HEK293 (cell line): ENCODE measurements at regions not wholly inside any gene's neighbourhood (a gene's known extent, or its start where the extent isn't known, plus 50 kb on each side); places are given as distances from the start of the nearest gene placed in this dataset.

Source experiments
- CTCF ChIA-PET: fragments of 350-600 bp; formaldehyde crosslinking; extraction: SDS; loops from one replicate; lab custom pipeline; 2021; ENCODE audit warnings: antibody characterized with exemption; lab: Yijun Ruan, JAX
- POLR2A ChIA-PET: fragments of 300-600 bp; formaldehyde crosslinking; extraction: SDS; loops from one replicate; lab custom pipeline; 2020; ENCODE audit warnings: antibody characterized with exemption, inconsistent platforms; lab: Yijun Ruan, JAX
- H3K27ac ChIP-seq: fragments of 200-500 bp; sonication (Bioruptor generic); 2 replicates; pipeline ENCODE4 v1.5.1; 2014; ENCODE audit warnings: low read depth, low read length, control low read depth, inconsistent platforms; ENCODE audit errors: extremely low read depth
- H3K36me3 ChIP-seq, 2 experiments: fragments of 200-500 bp in 1 of 2; sonication (Bioruptor generic) in 1 of 2; 1 replicate in 1 of 2; 2 replicates in 1 of 2; pipeline ENCODE4 v1.5.1; 2014 to 2017; ENCODE audit warnings: inconsistent platforms in 2 of 2, low read length in 2 of 2; ENCODE audit not compliant: control insufficient read depth in 2 of 2, insufficient read depth in 1 of 2
- H3K4me1 ChIP-seq: fragments of 200-500 bp; sonication (Bioruptor generic); 2 replicates; pipeline ENCODE4 v1.5.1; 2014; ENCODE audit warnings: mild to moderate bottlenecking, low read length, inconsistent platforms; ENCODE audit not compliant: control insufficient read depth, insufficient read depth
- H3K4me3 ChIP-seq: 2 replicates; pipeline ENCODE4 v1.5.1; 2011; ENCODE audit warnings: low read depth, mild to moderate bottlenecking, control low read depth, low read length, moderate library complexity
- H3K9me3 ChIP-seq: fragments of 200-500 bp; sonication (Bioruptor generic); 2 replicates; pipeline ENCODE4 v1.5.1; 2014; ENCODE audit warnings: low read depth, low read length, inconsistent platforms; ENCODE audit not compliant: control insufficient read depth, insufficient read depth
- BCL11A ChIP-seq: fragments of 450-650 bp; formaldehyde crosslinking; IDR thresholded peaks from 2 replicates; pipeline ENCODE4 v1.5.1; 2016; ENCODE audit warnings: low read depth, missing biosample characterization, missing genetic modification characterization
- MYNN ChIP-seq: fragments of 450-650 bp; formaldehyde crosslinking; IDR thresholded peaks from 2 replicates; pipeline ENCODE4 v1.5.1; 2016; ENCODE audit warnings: missing biosample characterization, missing genetic modification characterization, borderline replicate concordance
- PATZ1 ChIP-seq: fragments of 450-650 bp; formaldehyde crosslinking; IDR thresholded peaks from 2 replicates; pipeline ENCODE4 v1.5.1; 2016; ENCODE audit warnings: missing biosample characterization, missing genetic modification characterization
- PRDM2 ChIP-seq: fragments of 450-650 bp; formaldehyde crosslinking; IDR thresholded peaks from 2 replicates; pipeline ENCODE4 v1.5.1; 2016; ENCODE audit warnings: missing biosample characterization, missing genetic modification characterization, borderline replicate concordance
- PRDM6 ChIP-seq: fragments of 450-650 bp; formaldehyde crosslinking; IDR thresholded peaks from 2 replicates; pipeline ENCODE4 v1.5.1; 2017; ENCODE audit warnings: missing biosample characterization, missing genetic modification characterization
- REST ChIP-seq: fragments of 450-650 bp; formaldehyde crosslinking; IDR thresholded peaks from 2 replicates; pipeline ENCODE4 v1.5.1; 2016; ENCODE audit warnings: missing biosample characterization, missing genetic modification characterization
- ZNF146 ChIP-seq: fragments of 450-650 bp; formaldehyde crosslinking; IDR thresholded peaks from 2 replicates; pipeline ENCODE4 v1.5.1; 2016; ENCODE audit warnings: missing biosample characterization, missing genetic modification characterization
- ZNF16 ChIP-seq: fragments of 450-650 bp; formaldehyde crosslinking; IDR thresholded peaks from 2 replicates; pipeline ENCODE4 v1.5.1; 2016; ENCODE audit warnings: low read depth, missing biosample characterization, missing genetic modification characterization
- ZNF184 ChIP-seq: fragments of 450-650 bp; IDR thresholded peaks from 2 replicates; pipeline ENCODE4 v1.5.1; 2018; ENCODE audit warnings: missing biosample characterization, mild to moderate bottlenecking, missing genetic modification characterization
- ZNF362 ChIP-seq: fragments of 450-650 bp; formaldehyde crosslinking; IDR thresholded peaks from 2 replicates; pipeline ENCODE4 v1.5.1; 2016; ENCODE audit warnings: missing biosample characterization, missing genetic modification characterization
- ZNF391 ChIP-seq: fragments of 450-650 bp; formaldehyde crosslinking; IDR thresholded peaks from 2 replicates; pipeline ENCODE4 v1.5.1; 2016; ENCODE audit warnings: low read depth, missing biosample characterization, missing genetic modification characterization, borderline replicate concordance
- ZNF518A ChIP-seq: fragments of 450-650 bp; formaldehyde crosslinking; conservative IDR thresholded peaks from 2 replicates; pipeline ENCODE4 v1.5.1; 2016; ENCODE audit warnings: low read depth, missing biosample characterization, missing genetic modification characterization
- ZSCAN4 ChIP-seq: fragments of 450-650 bp; formaldehyde crosslinking; IDR thresholded peaks from 2 replicates; pipeline ENCODE4 v1.5.1; 2017; ENCODE audit warnings: missing biosample characterization, missing genetic modification characterization

GRCh38 chr6:150465610-150466009, 96.8 kb downstream of the IYD start:
- no peaks in the 10 kb centered on the region; the same call in none of the 2 replicates for H3K4me1 ChIP-seq
- POLR2A ChIA-PET = no interaction called here
- no peak overlapping the region for H3K4me3 ChIP-seq
- H3K27ac ChIP-seq = no peak overlapping the region
- CTCF ChIA-PET = interaction anchor here (0.9 to 1.1 kb wide), 2 partner anchors 47 to 70 kb away, joined by 3 read pairs; no protein-coding TSS in a partner anchor
- H3K36me3 ChIP-seq = no peaks in the 10 kb centered on the region
- H3K9me3 ChIP-seq = no peaks in the 10 kb centered on the region
- TF ChIP-seq ZNF16 (tag by site-specific recombination) (no peak), PATZ1 (tag by site-specific recombination) (no peak), ZNF146 (tag by site-specific recombination) (no peak), PRDM6 (peak; percentile 76; the same call in 1 of the 2 replicates), BCL11A (tag by site-specific recombination) (peak; percentile 69), ZNF518A (tag by site-specific recombination) (no peak), ZNF184 (no peak), ZNF362 (peak; percentile 47; the same call in 1 of the 2 replicates), PRDM2 (tag by site-specific recombination) (no peak), REST (tag by site-specific recombination) (no peak), ZNF391 (peak; percentile 17; the same call in 1 of the 2 replicates), MYNN (tag by site-specific recombination) (no peak), ZSCAN4 (no peak)
